GM12892 (cell line): ENCODE measurements at regions not wholly inside any gene's neighbourhood (a gene's known extent, or its start where the extent isn't known, plus 50 kb on each side); places are given as distances from the start of the nearest gene placed in this dataset.

Experiments
- DNase-seq: peaks from one replicate; pipeline ENCODE4 v3.0.0; 2011; ENCODE audit not compliant: insufficient read length
- FAIRE-seq: peaks from 2 replicates; lab custom pipeline; 2011; peaks lifted over from hg19 to GRCh38; lab: Jason Lieb, UNC
- POLR2A ChIP-seq: IDR thresholded peaks from 2 replicates; pipeline ENCODE4 v1.6.1; 2011; ENCODE audit warnings: low read depth, low read length, control low read depth
- POLR2AphosphoS5 ChIP-seq: IDR thresholded peaks from 2 replicates; pipeline ENCODE4 v1.6.1; 2011; ENCODE audit warnings: low read depth, low read length, control low read depth
- TAF1 ChIP-seq: IDR thresholded peaks from 2 replicates; pipeline ENCODE4 v1.6.1; 2011; ENCODE audit warnings: low read depth, mild to moderate bottlenecking, control low read depth, low read length, borderline replicate concordance

GRCh38 chr5:30698217-30698616 lies 495.3 kb upstream of the CDH6 start:
- TF ChIP-seq POLR2AphosphoS5 (no peak), POLR2A (no peak), TAF1 (no peak)
- FAIRE-seq = no peak
- no peak for DNase-seq

DNA sequence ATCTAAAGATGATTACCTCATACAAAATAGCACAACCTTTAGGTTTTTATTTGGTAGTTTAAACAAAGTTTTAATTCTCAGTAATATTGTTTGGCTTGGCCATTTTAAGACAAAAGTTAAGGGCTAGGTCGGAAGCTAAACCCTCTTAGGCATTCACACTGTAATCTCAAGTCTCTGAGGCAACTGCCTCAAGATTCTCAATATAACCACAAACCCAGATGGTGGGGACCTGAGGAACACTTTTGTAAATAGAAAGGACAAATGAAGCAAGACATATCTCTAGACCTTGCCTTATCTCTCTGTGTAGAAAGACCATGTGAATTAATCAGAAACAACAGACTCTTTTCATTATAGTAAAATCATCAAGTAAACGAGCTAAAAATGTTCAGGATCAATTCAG lies 500.2 kb upstream of the CDH6 start:
- TF ChIP-seq POLR2AphosphoS5 (no peak), POLR2A (no peak), TAF1 (no peak)
- no peak for DNase-seq
- no peak for FAIRE-seq

DNA sequence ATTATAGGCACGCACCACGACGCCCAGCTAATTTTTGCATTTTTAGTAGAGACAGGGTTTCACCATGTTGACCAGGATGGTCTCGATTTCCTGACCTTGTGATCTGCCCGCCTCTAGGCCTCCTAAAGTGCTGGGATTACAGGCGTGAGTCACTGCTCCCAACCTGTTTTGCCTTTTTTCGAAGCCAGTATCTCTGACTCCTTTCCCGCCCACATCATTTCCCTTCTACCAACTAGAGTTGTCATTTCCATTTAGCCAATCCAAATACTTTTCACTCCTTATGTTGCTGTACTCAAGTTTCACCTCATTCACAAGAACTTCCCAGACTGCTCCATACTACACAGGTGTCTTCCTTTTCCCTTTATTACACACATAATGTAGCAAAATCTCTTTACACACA lies 502.6 kb upstream of the CDH6 start:
- no peak for DNase-seq
- no peak for FAIRE-seq
- TF ChIP-seq POLR2A = no peak
- TF ChIP-seq POLR2AphosphoS5 = no peak

DNA sequence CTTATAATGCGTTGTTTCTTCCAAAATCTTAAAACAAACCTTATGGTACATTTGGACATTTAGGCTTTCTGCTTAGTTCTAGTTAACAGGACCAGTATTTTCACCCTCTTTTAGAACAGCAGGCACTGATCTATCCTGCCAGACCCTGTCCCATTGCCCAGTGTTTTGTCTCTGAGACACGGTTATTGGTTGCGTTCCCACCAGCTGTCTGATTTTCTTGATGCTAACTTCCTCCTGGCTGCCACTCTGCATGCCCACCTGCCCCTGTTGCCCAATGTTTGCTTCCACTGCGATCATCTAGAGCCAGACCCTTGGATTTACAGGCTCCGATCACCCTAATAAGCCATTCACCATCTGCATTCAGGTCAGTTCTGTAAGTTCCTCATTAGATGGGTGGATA lies 506.0 kb upstream of the CDH6 start:
- FAIRE-seq (no peak), DNase-seq (no peak)
- no peak for TF ChIP-seq TAF1
- TF ChIP-seq POLR2A = no peak
- TF ChIP-seq POLR2AphosphoS5 = no peak

DNA sequence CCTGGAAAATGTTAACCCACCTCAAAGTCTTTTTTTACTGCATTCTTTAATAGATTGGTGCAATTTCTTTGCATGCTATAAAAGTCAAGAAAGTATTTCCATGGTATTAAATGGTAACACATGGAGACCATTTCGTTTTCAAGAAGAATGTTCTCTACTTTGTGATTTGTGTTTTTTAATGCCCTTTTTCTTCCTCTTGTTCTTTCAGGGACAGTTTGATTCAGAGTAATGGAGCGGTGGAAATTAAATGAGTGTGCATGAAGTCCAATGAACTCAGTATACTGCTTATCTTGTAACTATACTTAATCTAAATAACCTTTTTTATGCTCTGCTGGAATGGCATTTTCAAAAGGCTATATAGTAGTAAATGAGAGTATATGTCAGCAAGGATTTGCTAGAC lies 507.0 kb upstream of the CDH6 start:
- DNase-seq = no peak
- FAIRE-seq = no peak
- no peak for TF ChIP-seq POLR2A
- TF ChIP-seq POLR2AphosphoS5 = no peak
- no peak for TF ChIP-seq TAF1

DNA sequence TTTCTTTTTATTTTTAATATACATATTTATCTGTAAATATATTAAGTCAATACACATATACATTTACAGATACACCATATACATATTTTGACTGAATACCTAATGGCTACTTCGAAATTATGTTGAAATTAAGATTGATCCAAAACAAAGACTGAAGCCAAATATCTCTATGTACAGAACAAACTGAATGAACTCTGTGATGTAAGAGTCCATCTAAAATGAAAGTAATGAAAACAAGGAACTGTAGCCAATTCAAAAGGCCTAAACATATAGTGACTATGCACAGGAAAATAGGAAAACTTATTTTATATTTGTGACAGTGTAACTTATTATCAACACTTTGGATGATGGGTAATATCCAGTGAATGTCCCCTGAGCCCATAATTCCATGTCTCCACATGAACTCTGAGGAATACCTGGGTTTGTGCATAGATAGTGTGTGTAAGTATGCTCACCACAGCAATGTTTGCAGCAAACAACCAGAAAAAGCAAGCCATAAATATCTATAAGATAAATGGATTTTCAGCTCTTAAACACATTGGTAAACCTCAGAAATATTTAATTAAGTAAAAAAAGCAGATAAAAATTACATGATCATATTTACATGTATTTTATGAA lies 517.2 kb upstream of the CDH6 start:
- no peak for DNase-seq
- no peak for FAIRE-seq
- no peak for TF ChIP-seq POLR2A
- TF ChIP-seq TAF1 = no peak
- no peak for TF ChIP-seq POLR2AphosphoS5

GRCh38 chr5:30667293-30667692 lies 526.2 kb upstream of the CDH6 start:
- FAIRE-seq (no peak), DNase-seq (no peak)

DNA sequence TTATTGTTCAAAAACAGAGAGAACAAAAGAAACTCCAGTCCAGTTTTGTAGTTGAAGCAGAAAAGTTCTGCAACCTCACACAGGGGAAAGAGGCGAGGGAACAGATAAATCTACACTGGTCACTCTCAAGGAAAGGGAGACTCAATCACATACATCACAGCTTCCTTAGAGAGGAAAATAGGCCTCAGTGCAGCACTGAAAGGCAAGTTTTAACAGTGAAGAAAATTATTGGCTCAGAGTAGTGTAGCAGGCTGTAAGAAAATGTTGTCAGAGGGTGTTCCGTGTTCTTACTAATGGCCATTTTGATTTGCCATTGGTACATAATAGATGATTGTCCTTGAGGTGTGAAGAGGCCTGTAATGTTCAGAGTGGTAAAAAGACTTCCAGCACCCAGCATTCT lies 530.0 kb upstream of the CDH6 start:
- TF ChIP-seq TAF1 (no peak), POLR2AphosphoS5 (no peak)
- DNase-seq (no peak), FAIRE-seq (no peak)

More at GRCh38 chr5:30667293-30667692, 526.2 kb upstream of the CDH6 start:
- TF ChIP-seq TAF1 = no peak
- TF ChIP-seq POLR2A = no peak
- TF ChIP-seq POLR2AphosphoS5 = no peak

GRCh38 chr5:30662373-30662772 lies 531.1 kb upstream of the CDH6 start:
- FAIRE-seq (no peak), DNase-seq (no peak)
- TF ChIP-seq POLR2A (no peak), TAF1 (no peak), POLR2AphosphoS5 (no peak)

DNA sequence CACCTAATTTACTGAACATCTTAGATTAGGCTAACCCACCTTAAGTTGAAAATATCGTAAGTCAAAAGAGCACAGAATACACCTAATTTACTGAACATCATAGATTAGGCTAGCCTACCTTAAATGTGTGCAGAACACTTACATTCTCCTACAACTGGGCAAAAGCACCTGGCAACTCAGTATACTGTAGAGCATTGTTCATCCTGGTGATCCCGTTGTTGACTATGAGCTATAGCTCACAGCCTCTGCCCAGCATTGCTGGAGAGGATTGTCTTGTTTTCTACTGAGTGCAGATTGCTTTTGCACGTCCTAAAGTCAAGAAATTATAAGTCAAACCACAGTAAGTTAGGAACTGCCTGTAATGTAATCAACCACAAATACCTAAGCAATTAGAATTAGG lies 531.8 kb upstream of the CDH6 start:
- no peak for TF ChIP-seq POLR2AphosphoS5
- no peak for TF ChIP-seq TAF1
- DNase-seq (no peak), FAIRE-seq (no peak)

GRCh38 chr5:30659417-30659816 lies 534.1 kb upstream of the CDH6 start:
- TF ChIP-seq TAF1 = no peak
- TF ChIP-seq POLR2AphosphoS5 = no peak
- no peak for TF ChIP-seq POLR2A
- DNase-seq = no peak
- FAIRE-seq = no peak

DNA sequence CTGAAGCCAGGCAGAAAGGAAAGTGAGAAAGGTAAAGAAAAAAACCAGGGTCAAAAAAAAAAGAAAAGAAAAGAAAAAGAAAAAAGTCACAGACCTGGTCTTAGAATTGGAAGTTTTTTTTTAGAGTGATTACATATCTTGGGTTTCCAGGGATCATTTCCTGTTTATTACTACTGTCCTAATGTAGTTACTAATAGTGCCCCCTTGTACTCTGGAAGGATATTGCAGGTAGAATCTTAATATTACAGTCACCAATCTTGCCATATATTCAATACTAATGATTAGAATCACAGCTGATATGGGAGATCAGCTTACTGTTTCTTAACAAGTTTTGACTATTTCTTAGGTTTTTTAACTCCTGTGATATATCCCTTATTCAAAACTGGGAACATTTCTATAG lies 543.2 kb upstream of the CDH6 start:
- no peak for FAIRE-seq
- no peak for DNase-seq
- TF ChIP-seq POLR2A = no peak
- TF ChIP-seq TAF1 = no peak
- no peak for TF ChIP-seq POLR2AphosphoS5
